HG03280 (cell line): ENCODE measurements at regions not wholly inside any gene's neighbourhood (a gene's known extent, or its start where the extent isn't known, plus 50 kb on each side); places are given as distances from the start of the nearest gene placed in this dataset.

Experiments
- ATAC-seq: cut with Tn5 transposase; IDR thresholded peaks from one replicate; pipeline ENCODE4 v1.9.1; 2021; ENCODE audit warnings: mild to moderate bottlenecking, moderate library complexity; ENCODE audit not compliant: unreplicated experiment

DNA sequence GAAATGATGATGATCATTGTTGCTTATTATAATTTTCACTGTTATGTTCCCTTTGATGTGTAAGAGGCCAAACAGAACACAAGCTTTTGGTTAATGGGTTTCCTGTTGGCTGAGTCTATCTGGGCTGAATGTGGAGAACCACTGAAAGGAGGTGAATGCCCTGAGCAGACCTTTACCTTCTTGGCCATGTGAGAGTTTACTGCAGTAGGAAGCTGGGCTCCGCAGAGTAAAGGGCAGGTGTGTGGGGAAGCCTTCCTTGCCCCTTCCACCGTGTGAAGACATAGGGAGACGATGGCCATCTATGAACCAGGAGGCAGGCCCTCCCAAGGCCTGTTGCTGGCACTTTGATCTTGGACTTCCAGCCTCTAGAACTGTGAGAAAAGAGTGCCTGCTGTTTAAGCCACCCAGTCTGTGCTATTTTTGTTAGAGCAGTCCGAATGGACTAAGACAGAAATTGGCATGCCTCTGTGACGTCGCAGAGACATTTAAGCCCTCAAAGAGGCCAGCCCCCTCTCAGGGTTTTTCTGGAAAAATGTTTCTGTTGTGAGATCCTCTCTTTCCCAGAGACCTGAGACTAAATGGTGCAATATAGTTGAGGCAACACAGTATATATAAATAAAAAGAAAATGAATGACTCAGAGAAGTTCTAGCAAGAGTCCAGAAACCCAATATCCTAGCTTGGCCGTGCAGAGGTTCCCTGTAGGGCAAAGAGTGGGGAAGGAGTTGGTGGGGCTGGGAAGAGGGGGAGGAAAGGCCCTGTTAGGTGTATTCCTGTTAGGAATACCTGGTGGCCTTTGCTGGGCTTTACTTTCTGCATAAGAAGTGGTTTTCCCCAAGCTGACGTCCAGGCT, 121.9 kb upstream of the LGALSL start:
- ATAC-seq = no peak

DNA sequence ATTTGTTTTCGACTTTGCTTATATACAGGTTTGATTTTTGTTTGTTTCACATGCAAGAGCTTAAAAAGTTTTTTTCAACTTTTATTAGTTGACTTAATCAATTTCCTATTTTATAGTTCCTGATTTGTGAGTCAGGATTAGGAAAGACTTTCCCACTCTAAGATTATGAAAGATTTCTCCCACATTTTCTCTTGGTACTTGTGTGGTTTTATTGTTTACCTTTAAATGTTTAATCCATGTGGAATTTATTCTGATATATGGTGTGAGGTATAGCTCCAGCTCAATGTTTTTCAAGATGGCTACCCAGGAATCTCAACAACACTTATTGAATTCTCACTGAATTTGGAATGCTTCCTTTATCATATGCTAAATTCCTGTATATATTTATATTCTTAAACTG, 117.8 kb upstream of the LGALSL start:
- no peak for ATAC-seq

DNA sequence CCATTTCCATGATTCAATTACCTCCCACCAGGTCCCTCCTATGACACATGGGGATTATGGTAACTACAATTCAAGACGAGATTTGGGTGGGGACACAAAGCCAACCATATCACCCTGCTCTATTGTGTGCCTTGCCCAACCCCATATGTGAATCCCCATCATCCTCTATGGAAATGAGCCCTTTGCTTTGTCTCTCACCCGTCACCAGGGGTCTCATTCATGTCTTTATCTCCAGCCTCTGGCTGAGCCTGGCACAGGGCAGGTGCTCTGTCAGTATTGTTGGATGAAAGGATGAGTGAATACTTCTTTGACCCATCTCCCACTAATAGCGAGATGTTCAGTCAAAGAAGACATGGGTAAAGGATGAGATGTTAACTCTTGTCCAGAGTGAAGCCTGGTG, 116.6 kb upstream of the LGALSL start:
- no peak for ATAC-seq

DNA sequence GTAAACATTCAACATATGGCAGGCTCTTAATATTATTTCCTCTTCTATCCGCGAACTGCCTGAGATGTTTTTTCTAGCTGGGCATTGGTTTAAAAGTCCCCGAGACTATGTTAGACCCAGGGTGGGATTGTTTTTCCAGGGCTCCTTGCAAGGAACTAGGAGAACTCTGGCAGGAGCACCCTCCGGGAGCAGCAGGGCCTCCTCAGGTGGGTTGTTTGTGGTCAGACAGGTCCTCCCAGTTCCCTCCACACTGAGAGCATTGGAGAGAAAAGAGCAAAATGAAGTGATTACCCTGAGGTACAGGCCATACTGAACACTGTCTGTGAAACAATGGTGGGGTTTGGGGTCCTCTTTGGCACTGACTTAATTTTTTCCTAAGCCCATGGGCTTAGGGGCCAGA, 115.9 kb upstream of the LGALSL start:
- ATAC-seq = no peak

DNA sequence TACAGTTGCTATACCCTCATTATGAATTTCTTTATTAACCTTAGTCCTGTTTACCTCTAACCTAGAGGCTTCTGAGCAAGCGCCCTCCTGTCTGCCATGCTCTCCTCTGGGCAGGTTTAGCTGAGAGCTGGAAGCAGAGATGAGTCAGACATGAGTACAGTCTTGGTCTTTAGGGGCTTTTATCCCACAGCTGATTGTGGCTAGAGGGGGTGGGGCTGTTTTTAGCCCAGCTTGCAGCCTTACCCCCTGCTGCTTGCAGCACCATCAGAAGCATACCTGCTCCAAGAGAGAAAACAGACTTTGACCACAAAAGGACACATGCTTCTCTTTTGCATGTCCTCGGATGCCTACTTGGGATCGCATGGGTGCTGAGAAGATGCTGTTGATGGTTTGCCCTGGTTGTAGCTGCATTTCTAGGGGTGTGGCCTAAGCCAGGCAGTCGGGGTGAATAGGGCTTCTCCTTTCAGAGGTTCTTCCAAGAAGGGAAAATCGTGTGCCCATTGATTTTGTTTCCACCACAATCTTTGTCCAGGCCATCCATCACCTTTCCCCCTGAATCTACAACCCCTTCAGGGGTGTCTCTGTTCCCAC, 115.0 kb upstream of the LGALSL start:
- ATAC-seq = no peak

DNA sequence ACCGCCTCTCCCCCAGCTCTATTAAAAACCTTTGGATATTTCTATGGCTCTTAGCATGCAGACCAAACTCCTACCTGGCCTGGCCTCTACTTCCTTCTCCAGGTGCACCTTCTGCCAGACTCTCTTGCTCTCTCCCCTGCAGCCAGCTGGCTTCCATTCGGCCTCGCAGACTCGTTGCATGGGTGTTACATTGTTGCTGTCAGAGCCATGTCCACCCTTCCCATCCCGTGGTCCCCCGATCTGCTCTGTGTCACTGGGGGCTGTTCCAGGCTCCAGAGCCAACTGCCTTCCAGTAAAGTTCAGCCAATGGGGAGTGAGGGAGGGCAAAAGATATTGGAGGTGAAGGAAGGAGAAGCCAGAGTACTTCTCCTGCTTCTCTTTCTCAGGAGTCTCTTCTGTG, 112.5 kb upstream of the LGALSL start:
- no peak for ATAC-seq

DNA sequence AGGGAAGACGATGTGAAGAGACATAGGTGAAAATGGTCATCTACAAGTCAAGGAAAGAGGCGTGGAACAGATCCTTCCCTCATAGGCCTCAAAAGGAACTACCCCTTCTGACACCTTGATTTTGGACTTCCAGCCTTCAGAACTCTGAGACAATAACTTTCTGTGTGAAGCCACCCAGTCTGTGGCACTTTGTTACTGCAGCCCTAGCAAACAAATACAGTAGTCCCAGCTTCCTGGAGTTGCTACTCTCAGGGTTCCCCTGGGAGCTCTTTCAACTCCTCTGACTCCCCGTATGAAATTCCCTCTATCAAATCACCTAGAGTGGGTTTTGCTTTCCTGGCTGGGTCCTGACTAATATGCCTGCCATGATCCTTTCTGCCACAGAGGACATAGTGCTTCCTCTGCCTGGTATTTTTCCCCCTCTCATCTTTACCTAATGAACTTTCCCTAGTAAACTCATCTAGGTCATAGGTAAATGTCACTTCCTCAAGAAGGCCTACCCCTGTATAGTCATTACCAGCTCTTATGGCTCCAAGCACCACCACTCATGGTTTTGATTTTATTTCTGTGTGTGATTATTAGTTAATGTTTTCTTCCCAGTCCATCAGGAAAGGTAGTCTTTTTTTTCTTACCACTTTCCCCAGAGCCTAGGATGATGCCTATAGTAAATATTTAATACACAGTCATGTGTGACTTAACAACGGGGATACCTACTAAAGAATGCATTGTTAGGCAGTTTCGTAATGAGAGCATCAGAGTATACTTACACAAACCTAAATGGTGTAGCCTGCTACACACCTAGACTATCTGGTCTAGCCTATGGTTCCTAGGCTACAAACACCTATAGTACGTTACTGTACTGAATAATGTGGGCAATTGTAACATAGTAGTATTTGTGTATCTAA, 111.5 kb upstream of the LGALSL start:
- ATAC-seq = no peak

DNA sequence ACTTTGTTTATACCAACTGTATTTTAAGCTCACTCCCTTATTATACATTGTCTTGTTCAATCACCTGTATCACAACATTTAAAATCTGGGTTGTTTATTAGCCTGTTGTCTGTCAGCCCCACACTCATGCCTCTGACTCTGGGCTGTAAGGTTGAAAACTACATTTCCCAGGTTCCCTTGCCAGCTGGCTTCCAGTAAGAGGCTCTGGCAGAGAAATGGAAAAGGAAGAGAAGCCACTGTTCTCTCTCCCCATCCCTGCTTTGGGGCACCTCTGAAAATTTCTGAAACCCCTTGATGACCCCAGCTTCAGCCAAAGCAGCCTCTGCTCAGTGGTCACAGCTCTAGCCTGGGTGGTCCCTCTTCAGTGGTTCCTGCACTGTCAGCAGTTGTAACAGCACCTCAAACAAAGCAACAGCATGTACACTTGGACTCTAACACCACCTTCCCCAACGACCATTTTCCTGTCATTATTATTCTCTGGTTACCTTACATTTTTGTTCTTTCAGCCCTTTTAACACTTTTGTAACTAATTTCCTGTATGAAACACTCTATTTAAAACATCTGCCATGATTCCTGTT, 108.9 kb upstream of the LGALSL start:
- no peak for ATAC-seq

DNA sequence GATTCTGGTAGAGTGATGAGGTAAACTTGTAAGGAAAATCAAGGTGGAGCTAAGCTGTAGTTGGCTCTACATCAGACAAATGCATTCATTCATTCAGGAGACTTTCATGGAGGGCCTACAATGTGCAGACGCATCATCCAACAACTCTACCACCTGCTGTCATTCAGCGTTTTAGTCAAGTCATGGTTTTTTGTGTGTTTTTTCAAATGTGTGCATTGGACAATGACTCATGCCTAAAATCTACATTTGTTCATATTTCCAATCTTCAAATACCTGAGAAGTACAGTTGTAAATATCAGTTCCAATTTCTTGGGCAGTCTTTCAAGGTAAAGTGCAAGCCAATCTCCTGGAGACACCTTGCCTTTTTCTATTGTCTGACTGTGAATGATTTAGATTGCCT, 108.0 kb upstream of the LGALSL start:
- no peak for ATAC-seq

DNA sequence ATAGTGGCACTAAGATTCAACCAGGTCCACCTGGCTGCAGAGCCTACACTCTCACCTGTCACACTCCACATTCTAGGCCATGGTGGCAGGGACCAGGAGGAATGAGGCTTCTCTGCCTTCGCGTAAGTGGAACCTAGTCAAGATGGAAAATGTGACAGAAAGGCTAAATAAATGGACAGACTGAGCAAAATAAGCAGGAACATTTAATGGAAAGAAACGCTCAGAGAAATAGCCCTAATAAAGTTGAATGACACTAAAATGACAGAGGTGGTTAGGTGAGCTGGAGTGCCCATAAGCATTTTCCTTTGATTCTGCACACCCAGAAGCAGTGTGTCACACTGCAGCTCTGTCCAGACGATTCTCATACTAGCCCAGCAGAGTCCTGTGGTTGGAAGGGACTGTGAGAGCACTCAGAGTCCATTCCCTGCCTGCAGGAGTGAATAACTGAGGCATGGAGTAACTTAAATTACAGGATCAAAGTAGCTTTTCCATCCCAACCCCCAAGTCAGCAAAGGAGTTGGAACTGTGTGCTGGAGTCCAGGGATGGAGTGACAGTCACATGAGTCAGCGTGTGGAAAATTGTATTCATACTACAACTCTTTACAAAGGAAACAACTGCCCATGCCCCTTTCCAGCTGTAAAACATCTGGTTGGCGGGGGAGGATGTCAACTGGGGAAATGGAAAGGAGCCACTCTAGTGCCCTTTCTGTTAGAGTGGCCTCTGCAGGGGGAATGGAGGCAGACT, 105.4 kb upstream of the LGALSL start:
- no peak for ATAC-seq

DNA sequence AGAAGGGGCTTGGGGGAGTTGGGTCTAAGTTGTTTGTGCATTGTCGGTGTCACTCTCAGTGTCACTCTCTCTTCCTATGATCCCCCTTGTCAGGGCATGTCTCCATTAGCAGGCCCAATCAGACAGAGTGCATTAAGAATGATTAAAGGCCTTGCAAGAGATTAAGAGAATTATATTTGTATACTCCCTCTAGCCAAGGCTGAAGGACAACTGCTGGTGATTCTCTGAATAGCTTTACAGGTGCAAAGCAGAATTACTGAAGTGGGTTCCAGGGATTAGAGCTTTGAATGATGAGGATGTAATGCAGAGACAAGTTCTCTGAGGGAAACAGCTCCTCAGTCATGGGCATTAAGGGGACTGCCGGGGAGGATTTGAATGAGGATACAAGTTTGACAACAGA, 104.8 kb upstream of the LGALSL start:
- no peak for ATAC-seq

DNA sequence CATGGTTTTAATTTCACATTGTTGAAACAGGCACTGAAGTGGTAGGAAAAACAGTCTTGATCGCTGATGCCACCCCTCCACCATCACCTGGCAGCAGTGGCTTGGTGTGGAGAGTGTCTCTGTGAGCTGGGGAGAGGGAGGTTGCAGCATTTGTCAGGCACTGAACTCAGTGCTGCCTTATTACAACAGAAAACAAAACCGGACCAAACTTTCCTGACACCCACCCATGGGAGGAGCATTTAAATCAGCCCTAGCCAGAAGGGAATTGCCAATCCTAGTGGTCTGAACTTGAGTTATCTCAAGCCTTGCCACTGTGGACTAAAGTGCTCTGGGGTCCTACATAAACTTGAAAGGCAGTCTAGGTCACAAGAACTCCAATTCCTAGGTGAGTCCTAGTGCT, 103.0 kb upstream of the LGALSL start:
- ATAC-seq = no peak

DNA sequence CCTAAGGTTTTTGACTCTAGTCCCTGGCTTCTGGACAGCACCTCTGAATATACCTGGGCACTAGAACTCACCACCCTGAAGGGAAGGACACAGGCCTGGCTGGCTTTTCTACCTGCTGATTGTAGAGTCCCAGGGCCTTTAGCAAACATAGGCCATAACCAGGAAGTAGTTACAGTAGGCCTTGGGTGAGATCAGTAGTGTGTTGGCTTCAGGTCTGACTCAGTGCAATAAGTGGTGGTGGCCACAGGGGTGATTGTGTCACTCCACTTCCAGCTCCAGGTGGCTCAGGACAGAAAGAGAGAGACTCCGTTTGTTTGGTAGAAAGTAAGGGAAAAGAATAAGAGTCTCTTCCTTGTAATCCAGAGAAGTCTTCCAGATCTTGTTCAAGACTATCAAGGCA, 101.7 kb upstream of the LGALSL start:
- ATAC-seq = no peak

DNA sequence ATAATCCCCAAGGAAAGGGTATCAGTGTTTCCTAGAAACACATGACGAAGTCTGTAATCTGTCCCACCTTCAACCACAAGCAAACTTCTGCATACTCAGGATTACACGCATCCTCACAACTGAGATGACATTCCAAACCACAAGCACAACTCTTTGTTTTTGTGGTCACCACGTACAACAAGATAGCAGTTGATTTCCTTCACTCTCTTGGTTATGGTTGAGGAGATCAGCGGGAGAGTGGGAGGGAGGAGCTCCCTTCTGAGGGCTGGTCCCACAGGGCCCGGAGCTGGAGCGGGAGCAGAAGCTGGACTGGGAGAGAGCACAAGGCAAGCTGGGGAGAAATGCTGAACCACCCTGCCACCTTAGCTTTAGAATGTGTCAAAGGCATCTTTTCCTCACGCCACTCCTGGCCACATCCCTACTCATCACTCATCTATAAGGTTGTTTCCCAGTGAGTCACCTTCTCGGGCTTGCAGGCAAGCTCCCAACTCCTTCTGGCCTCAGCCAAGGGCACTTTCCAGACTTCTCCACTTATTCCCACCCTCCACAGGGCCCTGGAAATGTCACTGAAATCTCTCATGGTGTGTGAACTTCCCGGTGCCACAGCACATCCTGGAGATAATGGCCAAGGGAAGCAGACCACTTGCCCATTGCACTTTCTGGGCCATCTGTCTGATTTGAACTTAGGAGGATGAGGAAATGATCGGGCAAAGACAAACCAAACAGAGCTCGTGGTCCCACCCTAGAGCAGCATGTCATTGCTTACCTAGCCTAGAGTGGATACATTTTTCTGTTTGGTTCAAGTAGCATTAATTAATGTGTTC, 98.9 kb upstream of the LGALSL start:
- ATAC-seq = no peak

DNA sequence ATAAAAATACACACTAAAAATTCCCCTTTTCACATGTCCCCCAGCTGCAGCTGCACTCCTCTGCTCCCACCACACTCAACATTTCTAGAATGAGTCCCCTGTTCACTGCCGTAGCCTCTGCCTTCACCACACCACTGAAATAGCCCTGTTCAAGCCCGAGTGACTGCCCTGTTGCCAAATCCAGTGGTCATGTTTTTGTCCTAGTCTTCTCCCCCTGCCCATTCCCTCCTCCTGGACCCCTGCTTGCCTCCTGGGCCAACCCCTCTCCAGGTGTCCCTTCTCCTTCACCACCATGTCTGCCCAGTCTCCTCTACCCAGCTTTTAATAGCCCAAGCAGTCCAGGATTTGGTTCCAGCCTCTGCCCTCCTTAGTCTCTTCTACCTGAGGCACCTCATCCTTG, 97.1 kb upstream of the LGALSL start:
- ATAC-seq = no peak

DNA sequence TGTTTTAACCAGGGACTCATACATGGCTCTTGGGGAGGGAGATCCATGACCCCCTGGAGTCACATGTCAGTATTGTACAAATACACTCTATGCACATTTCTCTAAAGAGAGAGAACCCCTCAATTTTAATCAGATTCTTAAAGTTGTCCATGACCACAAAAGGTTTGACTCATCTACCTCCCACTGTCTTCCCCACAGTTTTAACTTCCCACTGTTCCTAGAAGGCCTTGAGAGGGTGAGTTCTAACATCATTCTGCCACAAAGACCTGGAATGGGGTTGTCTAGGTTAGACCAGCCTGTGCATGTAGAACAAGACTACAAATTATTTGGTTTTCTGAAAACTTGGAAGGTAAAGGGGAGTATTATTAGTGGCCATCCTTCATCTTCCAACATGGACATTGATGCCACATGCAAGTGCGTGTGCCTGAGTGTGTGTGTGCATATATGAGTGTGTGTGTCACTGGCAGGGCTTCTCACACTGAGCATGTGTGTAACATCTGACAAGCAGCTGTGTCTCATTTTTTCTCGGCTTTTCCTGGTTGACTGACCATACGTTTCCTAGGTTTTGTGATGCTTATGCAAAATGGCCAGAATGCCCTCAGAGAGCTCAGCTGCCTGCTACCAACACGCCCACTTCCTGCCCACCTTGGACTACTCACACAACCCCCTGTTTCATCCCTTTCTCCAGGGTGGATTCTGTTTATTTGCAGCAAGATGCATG, 94.6 kb upstream of the LGALSL start:
- ATAC-seq = no peak

DNA sequence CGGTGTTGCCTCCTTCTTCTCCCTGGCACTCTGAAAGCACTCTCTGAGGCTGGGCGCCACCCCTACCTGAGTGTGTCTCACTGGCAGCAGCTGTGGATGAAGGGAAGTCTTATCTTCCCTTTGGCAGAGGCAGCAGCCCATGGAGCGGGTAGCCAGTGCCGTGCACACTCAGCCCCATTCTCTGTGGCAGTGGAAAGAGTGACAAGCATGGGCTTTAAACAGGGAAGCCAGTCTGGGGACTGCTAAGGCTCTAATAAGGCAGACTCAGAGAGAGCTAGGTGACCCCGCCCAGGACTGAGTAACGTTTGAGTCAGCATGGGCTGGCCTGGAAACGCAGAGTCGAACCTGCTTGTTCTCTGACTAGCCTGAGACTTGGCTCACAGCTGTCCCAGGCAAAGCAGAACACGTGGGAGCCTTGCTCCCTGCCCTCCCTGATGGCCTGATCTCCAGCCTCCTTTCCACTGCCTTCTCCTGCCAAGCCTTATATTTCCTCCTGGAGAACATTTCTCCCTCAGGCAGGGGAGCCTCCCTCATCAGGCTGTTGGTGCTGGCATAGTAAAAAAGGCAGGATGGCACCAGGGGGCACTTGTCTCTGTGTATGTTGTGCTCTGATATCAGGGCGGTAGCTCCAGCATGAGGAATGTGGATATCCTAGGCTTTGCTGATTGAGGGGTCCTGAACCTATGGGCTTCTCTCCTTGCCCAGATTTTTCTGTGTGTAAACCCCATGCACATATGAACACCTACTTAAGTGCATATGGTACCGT, 93.9 kb upstream of the LGALSL start:
- ATAC-seq = peak; percentile 65

DNA sequence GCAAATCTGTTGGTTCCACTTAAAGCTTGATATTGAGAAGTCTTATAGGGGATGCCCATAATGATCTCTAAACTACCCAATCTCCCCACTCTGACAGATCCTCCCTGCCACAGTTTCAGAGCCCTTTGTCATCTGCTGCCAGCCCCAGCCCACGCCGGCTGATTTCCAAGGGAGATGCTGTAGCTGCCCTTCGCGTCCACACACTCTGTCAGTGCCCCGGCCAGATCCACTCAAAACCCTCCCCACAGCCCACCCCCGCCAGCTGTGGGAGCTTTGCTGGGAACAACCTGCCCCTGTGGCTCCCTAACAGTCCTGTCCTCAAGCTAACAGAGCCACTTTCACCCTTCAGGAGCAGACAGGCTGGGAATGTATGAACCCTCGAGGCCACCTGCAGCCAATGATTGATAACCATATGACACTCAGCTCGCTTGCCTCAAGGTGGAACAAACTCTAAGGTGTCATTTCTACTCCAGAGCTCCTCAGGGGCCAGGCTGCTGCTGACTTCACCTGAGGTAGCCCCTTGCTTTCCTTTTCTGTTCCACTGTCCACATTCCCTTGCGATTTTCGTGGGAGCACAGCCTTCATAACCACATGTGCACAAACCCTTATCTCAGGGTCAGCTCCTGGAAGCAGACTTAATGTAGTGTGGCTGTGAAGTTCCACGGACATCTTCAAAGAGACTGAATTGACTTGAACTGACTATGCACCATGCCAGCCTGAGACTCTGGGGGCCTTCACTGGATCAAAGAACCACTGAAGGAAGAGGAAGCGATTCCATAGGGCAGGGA, 92.6 kb upstream of the LGALSL start:
- no peak for ATAC-seq
